Heart left ventricle (tissue), 13 donors: ENCODE measurements at regions not wholly inside any gene's neighbourhood (a gene's known extent, or its start where the extent isn't known, plus 50 kb on each side); places are given as distances from the start of the nearest gene placed in this dataset.

Experiments
- CTCF ChIP-seq, 12 donors: fragments of 200-600 bp; sonication (generic) in 4 of 12; IDR thresholded peaks; one replicate each; pipeline versions ENCODE4 v1.5.0 to v1.8.0; 2018 to 2022; ENCODE audit warnings: antibody characterized with exemption in 12 of 12, mild to moderate bottlenecking in 5 of 12
- POLR2A ChIP-seq, 2 donors: fragments of 450-650 bp; IDR thresholded peaks; one replicate each; pipeline ENCODE4 v1.6.1; 2017; ENCODE audit warnings: antibody characterized with exemption in 2 of 2, mild to moderate bottlenecking in 2 of 2, moderate library complexity in 2 of 2
- donor health status: ischemic (EF 13 %, LVEDD 7.1; RV severe dilation, severe dysfunction).
- donor health status: DM: no; HTN: yes; CAD: no.
- donor health status: DM: no; HTN: no; CAD: no.
- donor health status: ischemic (EF 25% LVEDD 6.9; RV normal size, moderate dysfunction).
- donor health status: ischemic (EF 25% LVEDD 5.7; RV mildly dilated, moderate dysfunction).
- donor health status: ischemic (EF 35%, LVEDD 5.7; RV mildly dilated, moderate dysfunction).
- donor health status: nonischemic (EF 11% LVEDD 7.7; RV severe dilation, severe dysfunction).
- donor health status: DM: yes; HTN: yes; CAD: no.
- donor health status: PGD.
- donor health status: ischemic (EF 29% LVEDD 5.4; RV normal size, mild dysfunction).
- donor health status: nonischemic (EF 23%, LVEDD 6.1; RV moderate dilation, normal function).

- TF ChIP-seq CTCF (IDR thresholded peaks at IDR 0.05) (no peak), POLR2A (IDR thresholded peaks at IDR 0.05) (no peak)
Observed at GRCh38 chr3:193833592-193833991, 240.6 kb downstream of the OPA1 start.
